ENCODE measurements at regions not wholly inside any gene's neighbourhood (a gene's known extent, or its start where the extent isn't known, plus 50 kb on each side); places are given as distances from the start of the nearest gene placed in this dataset.

- TF ChIP-seq CTCF (IDR thresholded peaks at IDR 0.05) (no peak), EZH2 (IDR thresholded peaks at IDR 0.05; ENCODE audit: borderline replicate concordance, insufficient read depth, low read depth, low read length, poor library complexity, severe bottlenecking) (no peak)
Observed at GRCh38 chr10:109474812-109475211, 448.5 kb downstream of the XPNPEP1 start.

Data from B cell (primary cell).